Neural progenitor cell (in vitro differentiated cells): ENCODE measurements at regions not wholly inside any gene's neighbourhood (a gene's known extent, or its start where the extent isn't known, plus 50 kb on each side); places are given as distances from the start of the nearest gene placed in this dataset.

Source experiments
- DNase-seq: peaks from one replicate; pipeline ENCODE4 v3.0.0-alpha.2; 2016; ENCODE audit warnings: low spot score
- H2AFZ ChIP-seq: fragments of 200-600 bp; sonication (generic); replicated peaks from 2 replicates; pipeline ENCODE4 v1.6.1; 2016; ENCODE audit warnings: antibody characterized with exemption
- H3F3A ChIP-seq: fragments of 200-600 bp; sonication (generic); 2 replicates; pipeline ENCODE4 v1.6.1; 2016; ENCODE audit warnings: antibody characterized with exemption, low read depth
- H3K27ac ChIP-seq: fragments of 200-600 bp; sonication (generic); 2 replicates; pipeline ENCODE4 v1.5.1; 2016; ENCODE audit warnings: mild to moderate bottlenecking
- H3K27me3 ChIP-seq: fragments of 200-600 bp; sonication (generic); 2 replicates; pipeline ENCODE4 v1.6.1; 2016; ENCODE audit warnings: mild to moderate bottlenecking, moderate library complexity
- H3K36me3 ChIP-seq: fragments of 200-600 bp; sonication (generic); 2 replicates; pipeline ENCODE4 v1.5.1; 2016
- H3K4me1 ChIP-seq: fragments of 200-600 bp; sonication (generic); 2 replicates; pipeline ENCODE4 v1.6.1; 2016; ENCODE audit warnings: mixed run types
- H3K4me2 ChIP-seq: fragments of 200-600 bp; sonication (generic); 2 replicates; pipeline ENCODE4 v1.6.1; 2016
- H3K4me3 ChIP-seq: fragments of 200-600 bp; sonication (generic); 2 replicates; pipeline ENCODE4 v1.5.1; 2016
- H3K79me2 ChIP-seq: fragments of 200-600 bp; sonication (generic); 2 replicates; pipeline ENCODE4 v1.6.1; 2016; ENCODE audit warnings: low read depth
- H3K9ac ChIP-seq: fragments of 200-600 bp; sonication (generic); 2 replicates; pipeline ENCODE4 v1.6.1; 2016
- H3K9me3 ChIP-seq: fragments of 200-600 bp; sonication (generic); 2 replicates; pipeline ENCODE4 v1.5.1; 2016; ENCODE audit warnings: low read depth
- H4K20me1 ChIP-seq: fragments of 200-600 bp; sonication (generic); 2 replicates; pipeline ENCODE4 v1.6.1; 2016; ENCODE audit warnings: low read depth
- H3K27ac Mint-ChIP-seq: 3 replicates; pipeline ENCODE4 v1.8.0; 2021; ENCODE audit warnings: mixed read lengths
- H3K27me3 Mint-ChIP-seq: 2 replicates; pipeline ENCODE4 v1.8.0; 2022; ENCODE audit warnings: low read depth, mild to moderate bottlenecking, inconsistent platforms, moderate library complexity, mixed read lengths; ENCODE audit not compliant: insufficient read depth
- H3K36me3 Mint-ChIP-seq: 3 replicates; pipeline ENCODE4 v1.8.0; 2021; ENCODE audit warnings: mixed read lengths
- H3K4me1 Mint-ChIP-seq: 3 replicates; pipeline ENCODE4 v1.8.0; 2021; ENCODE audit warnings: mixed read lengths
- H3K4me3 Mint-ChIP-seq: 3 replicates; pipeline ENCODE4 v1.8.0; 2021; ENCODE audit warnings: mild to moderate bottlenecking, moderate library complexity, mixed read lengths
- H3K9me3 Mint-ChIP-seq: 3 replicates; pipeline ENCODE4 v1.8.0; 2020; ENCODE audit warnings: mixed read lengths
- EZH2 ChIP-seq: fragments of 200-600 bp; sonication (generic); IDR thresholded peaks from 2 replicates; pipeline ENCODE4 v1.6.1; 2017; ENCODE audit warnings: antibody characterized with exemption, mild to moderate bottlenecking, moderate library complexity
- EZH2phosphoT487 ChIP-seq: fragments of 200-600 bp; sonication (generic); IDR thresholded peaks from 2 replicates; pipeline ENCODE4 v1.6.1; 2017; ENCODE audit warnings: antibody characterized with exemption
- TF ChIP-seq, protein P1 (sequence below): fragments of 200-600 bp; sonication (generic); IDR thresholded peaks from 2 replicates; pipeline ENCODE4 v1.5.1; 2017; ENCODE audit warnings: antibody characterized with exemption, mild to moderate bottlenecking

DNA sequence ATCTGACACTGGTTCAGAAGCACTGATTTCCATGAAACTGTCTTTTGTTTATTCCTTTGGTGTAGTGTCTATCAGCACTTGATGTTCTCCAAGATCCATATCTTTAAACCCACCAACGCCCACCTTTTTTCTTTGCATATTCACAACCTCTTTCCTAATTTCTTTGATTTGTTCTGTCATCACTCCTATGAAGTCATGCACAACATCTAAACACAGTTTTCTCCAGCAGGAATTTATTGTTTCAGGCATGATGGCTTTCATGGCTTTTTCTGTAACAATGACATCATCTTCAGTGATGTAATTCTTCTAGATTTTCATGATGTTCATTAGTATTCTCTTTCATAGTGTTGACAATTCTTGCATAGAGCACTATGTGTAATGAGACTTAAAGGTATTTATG, 219.6 kb upstream of the POU1F1 start:
- Histone ChIP-seq H2AFZ (no peak overlapping the region), H3K4me2 (no peak overlapping the region), H3K36me3 (no peaks in the 10 kb centered on the region), H4K20me1 (no peaks in the 10 kb centered on the region), H3F3A (no peaks in the 10 kb centered on the region), H3K9ac (no peak overlapping the region), H3K79me2 (no peaks in the 10 kb centered on the region), H3K4me3 (no peak overlapping the region), H3K27ac (no peak overlapping the region), H3K27me3 (no peaks in the 10 kb centered on the region), H3K9me3 (no peaks in the 10 kb centered on the region), H3K4me1 (no peaks in the 10 kb centered on the region)
- no peaks in the 10 kb centered on the region for H3K36me3 Mint-ChIP-seq
- H3K9me3 Mint-ChIP-seq, result no peaks in the 10 kb centered on the region
- H3K4me1 Mint-ChIP-seq, result no peaks in the 10 kb centered on the region
- H3K27me3 Mint-ChIP-seq, result no peaks in the 10 kb centered on the region
- H3K27ac Mint-ChIP-seq, result no peak overlapping the region
- DNase-seq, result no peak
- TF ChIP-seq EZH2phosphoT487, result no peak
- TF ChIP-seq, protein P1, sequence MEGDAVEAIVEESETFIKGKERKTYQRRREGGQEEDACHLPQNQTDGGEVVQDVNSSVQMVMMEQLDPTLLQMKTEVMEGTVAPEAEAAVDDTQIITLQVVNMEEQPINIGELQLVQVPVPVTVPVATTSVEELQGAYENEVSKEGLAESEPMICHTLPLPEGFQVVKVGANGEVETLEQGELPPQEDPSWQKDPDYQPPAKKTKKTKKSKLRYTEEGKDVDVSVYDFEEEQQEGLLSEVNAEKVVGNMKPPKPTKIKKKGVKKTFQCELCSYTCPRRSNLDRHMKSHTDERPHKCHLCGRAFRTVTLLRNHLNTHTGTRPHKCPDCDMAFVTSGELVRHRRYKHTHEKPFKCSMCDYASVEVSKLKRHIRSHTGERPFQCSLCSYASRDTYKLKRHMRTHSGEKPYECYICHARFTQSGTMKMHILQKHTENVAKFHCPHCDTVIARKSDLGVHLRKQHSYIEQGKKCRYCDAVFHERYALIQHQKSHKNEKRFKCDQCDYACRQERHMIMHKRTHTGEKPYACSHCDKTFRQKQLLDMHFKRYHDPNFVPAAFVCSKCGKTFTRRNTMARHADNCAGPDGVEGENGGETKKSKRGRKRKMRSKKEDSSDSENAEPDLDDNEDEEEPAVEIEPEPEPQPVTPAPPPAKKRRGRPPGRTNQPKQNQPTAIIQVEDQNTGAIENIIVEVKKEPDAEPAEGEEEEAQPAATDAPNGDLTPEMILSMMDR, result no peak
- TF ChIP-seq EZH2, result no peak
- H3K4me3 Mint-ChIP-seq, result no peak overlapping the region

DNA sequence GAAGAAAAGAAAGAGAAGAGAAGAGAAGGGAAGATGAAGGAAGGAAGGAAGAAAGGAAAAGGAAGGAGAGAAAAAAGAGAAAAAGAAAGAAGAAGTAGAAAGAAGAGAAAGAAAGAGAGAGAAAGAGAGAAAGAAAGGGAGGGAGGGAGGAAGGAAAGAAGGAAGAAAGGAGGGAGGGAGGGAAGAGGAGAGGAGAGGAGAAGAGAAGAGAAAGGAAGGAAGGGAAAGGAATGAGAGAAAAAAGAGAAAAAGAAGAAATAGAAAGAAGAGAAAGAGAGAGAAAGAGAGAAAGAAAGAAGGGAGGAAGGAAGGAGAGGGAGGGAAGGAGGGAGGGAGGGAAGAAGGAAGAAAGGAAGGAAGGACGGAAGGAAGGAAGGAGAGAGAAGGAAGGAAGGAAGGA, 217.9 kb upstream of the POU1F1 start:
- H3K9ac ChIP-seq, result no peak overlapping the region
- H3K27ac ChIP-seq, result no peak overlapping the region
- Mint-ChIP-seq H3K4me1 (no peaks in the 10 kb centered on the region), H3K36me3 (no peaks in the 10 kb centered on the region), H3K9me3 (no peaks in the 10 kb centered on the region), H3K4me3 (no peak overlapping the region), H3K27me3 (no peaks in the 10 kb centered on the region), H3K27ac (no peak overlapping the region)
- H2AFZ ChIP-seq, result no peak overlapping the region
- H3K27me3 ChIP-seq, result no peaks in the 10 kb centered on the region
- no peaks in the 10 kb centered on the region for H4K20me1 ChIP-seq
- no peaks in the 10 kb centered on the region for H3K4me1 ChIP-seq
- no peaks in the 10 kb centered on the region for H3K36me3 ChIP-seq
- H3F3A ChIP-seq, result no peaks in the 10 kb centered on the region
- TF ChIP-seq EZH2, result no peak
- TF ChIP-seq EZH2phosphoT487, result no peak
- TF ChIP-seq, protein P1, result no peak
- H3K79me2 ChIP-seq, result no peaks in the 10 kb centered on the region
- H3K4me2 ChIP-seq, result no peak overlapping the region
- DNase-seq, result no peak
- H3K4me3 ChIP-seq, result no peak overlapping the region
- no peaks in the 10 kb centered on the region for H3K9me3 ChIP-seq

DNA sequence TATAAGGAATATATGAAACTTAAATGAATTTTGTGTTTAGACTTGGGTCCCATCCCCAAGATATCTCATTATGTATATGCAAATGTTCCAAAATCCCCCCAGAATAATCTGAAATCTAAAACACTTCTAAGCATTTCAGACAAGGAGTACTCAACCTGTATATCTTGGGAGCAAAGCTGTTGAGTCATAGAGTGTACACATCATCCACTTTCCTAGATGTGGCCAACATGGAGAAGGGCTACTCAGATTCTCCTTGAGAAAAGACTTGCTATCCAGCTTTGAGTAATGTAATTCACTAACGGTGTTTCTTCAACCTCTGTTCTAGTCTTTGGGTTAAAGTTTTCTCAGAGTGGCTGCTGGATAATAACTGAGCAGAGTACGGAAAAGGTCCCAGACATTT, 215.5 kb upstream of the POU1F1 start:
- no peaks in the 10 kb centered on the region for H3K4me1 ChIP-seq
- Mint-ChIP-seq H3K27me3 (no peaks in the 10 kb centered on the region), H3K36me3 (no peaks in the 10 kb centered on the region), H3K27ac (no peak overlapping the region), H3K4me1 (no peaks in the 10 kb centered on the region), H3K4me3 (no peak overlapping the region), H3K9me3 (no peaks in the 10 kb centered on the region)
- H4K20me1 ChIP-seq, result no peaks in the 10 kb centered on the region
- H3K79me2 ChIP-seq, result no peaks in the 10 kb centered on the region
- H3K4me3 ChIP-seq, result no peak overlapping the region
- no peak overlapping the region for H3K27ac ChIP-seq
- TF ChIP-seq EZH2phosphoT487 (no peak), EZH2 (no peak)
- TF ChIP-seq, protein P1, result no peak
- H3K9me3 ChIP-seq, result no peaks in the 10 kb centered on the region
- no peak overlapping the region for H3K4me2 ChIP-seq
- no peak overlapping the region for H3K9ac ChIP-seq
- DNase-seq, result no peak
- no peaks in the 10 kb centered on the region for H3F3A ChIP-seq
- no peaks in the 10 kb centered on the region for H3K36me3 ChIP-seq
- H2AFZ ChIP-seq, result no peak overlapping the region
- no peaks in the 10 kb centered on the region for H3K27me3 ChIP-seq

DNA sequence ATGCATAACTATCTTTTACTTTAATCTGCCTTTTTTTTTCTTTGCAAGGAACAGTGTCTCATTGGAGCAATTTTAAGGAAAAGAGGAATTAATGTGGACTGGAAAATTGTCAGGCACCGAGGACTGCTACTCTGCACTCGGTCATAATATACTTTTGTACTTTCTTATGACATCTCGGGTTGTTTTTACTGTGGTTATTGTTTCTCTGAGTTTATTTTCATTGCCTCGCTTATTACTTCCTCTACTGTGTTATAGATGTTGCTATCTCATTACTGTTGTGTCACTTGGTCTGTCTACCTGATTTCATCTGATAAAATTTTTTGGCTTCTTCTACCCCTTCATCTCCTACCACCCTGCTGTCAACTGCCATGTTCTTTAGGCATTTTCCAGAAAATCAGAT, 213.5 kb upstream of the POU1F1 start:
- Histone ChIP-seq H3K4me3 (no peak overlapping the region), H3K4me2 (no peak overlapping the region), H3F3A (no peaks in the 10 kb centered on the region), H3K27ac (no peak overlapping the region), H3K9ac (no peak overlapping the region), H3K4me1 (no peaks in the 10 kb centered on the region), H3K36me3 (no peaks in the 10 kb centered on the region), H3K9me3 (no peaks in the 10 kb centered on the region), H3K79me2 (no peaks in the 10 kb centered on the region), H3K27me3 (no peaks in the 10 kb centered on the region), H4K20me1 (no peaks in the 10 kb centered on the region), H2AFZ (peak overlapping the region; percentile 3)
- Mint-ChIP-seq H3K4me3 (no peak overlapping the region), H3K27ac (no peak overlapping the region), H3K9me3 (no peaks in the 10 kb centered on the region), H3K36me3 (no peaks in the 10 kb centered on the region), H3K27me3 (no peaks in the 10 kb centered on the region), H3K4me1 (no peaks in the 10 kb centered on the region)
- no peak for TF ChIP-seq EZH2
- no peak for DNase-seq
